HG02763 (cell line): ENCODE measurements at regions not wholly inside any gene's neighbourhood (a gene's known extent, or its start where the extent isn't known, plus 50 kb on each side); places are given as distances from the start of the nearest gene placed in this dataset.

Experiments
- ATAC-seq: cut with Tn5 transposase; IDR thresholded peaks from one replicate; pipeline ENCODE4 v1.9.1; 2021; ENCODE audit warnings: mild to moderate bottlenecking, moderate library complexity; ENCODE audit not compliant: unreplicated experiment

DNA sequence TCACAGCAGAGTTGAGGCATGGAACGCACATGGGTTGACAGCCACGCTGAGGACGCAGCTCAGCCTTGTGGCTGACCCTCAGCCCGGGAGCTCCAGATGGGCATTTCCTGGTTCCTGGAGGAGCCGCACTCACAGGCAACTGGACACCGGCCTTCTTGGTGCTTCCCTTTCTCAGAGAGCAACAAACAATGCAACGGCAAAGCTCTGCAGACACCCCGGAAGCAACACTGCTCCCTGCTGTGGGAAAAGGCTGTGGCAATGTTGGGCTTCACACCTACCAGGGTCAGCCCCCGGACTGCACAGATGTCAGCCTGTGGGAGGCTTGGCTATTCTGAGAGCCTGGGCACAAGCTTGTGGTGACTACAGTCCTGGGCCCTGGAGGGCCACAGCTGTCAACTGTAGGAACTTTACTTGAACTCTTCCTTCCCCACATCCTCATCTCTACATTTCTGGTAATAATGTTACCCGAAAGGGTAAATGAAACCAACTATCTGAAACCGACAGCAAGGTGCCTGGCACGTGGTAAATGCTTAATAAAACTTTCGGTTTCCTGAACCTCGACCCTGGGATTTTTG, 597.5 kb upstream of the MKI67 start:
- no peak for ATAC-seq

DNA sequence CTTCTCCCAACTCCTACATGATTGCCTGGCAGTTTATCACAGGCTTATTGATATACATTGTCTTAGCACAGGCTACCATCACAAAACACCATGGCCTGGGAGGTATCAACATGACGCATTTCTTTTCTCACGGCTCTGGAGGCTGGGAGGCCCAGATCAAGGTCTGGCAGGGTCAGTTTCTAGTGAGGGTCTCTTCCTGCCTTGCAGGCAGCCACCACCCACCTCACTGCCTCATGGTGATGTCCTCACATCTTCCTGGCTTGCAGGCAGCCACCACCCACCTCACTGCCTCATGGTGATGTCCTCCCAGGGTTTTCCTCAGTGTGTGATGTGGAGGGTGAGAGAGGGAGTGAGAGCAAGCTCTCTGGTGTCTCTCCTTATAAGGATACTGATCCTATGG, 599.3 kb upstream of the MKI67 start:
- ATAC-seq = no peak

DNA sequence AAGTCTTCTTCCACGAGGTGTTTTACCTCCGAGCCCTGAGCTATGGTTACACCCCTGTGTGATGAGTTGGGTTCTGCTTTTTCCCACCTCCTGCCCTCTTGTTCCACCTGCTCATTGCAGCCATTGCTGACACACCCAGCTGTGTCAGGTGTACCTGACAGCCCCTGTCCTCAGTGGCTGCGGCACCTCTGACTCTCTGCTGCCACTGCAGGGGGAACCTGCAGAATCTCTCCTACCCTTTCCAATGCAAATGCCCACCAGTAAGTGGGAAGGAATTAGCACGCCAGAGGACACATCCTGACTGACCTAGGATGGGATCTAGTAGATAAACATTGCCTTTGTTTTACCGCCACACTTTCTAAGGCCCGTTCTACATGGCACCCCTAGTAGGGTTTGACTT, 600.9 kb upstream of the MKI67 start:
- ATAC-seq = no peak

DNA sequence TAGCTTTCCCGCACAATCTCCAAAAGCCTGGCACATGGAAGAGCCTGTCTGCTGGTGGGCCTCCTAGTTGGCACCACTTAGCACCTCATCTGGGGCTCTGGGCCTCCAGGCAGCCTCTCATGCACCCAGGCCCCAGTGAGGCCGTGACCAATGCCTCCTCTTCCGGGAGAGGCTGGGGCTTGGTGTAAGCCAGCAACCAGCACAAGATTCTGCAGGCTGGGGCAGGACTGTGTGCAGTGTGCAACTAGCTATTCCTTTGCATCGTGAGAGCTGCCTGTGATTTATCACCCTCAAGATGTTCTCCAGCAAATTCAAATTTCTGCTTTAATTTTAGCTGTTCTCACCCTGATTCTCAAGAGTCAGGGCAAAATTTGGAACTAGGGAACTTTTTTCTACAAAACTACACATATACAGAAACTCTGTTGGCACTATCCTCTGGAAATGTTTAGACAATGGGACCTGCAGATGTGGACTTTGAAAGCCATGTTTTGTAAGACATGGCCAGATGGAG, 603.7 kb upstream of the MKI67 start:
- no peak for ATAC-seq

DNA sequence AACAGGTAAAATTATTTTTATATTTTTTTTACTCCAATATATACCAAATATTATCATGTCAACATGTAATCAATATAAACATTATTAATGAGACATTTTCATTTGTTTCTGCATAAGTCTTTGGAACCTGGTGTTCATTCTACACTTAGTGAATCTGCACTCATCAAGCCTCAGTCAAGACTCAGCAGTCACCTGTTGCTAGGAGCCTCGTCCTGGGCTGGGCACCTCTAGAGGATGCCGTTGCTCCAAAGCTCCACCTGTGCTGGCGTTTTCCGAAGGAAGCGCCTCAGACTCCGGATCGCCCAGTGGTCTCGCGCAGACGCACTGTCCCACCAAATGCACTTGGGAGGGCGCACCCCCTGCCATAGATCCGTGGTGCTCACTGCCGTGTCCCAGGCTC, 604.7 kb upstream of the MKI67 start:
- ATAC-seq = no peak

DNA sequence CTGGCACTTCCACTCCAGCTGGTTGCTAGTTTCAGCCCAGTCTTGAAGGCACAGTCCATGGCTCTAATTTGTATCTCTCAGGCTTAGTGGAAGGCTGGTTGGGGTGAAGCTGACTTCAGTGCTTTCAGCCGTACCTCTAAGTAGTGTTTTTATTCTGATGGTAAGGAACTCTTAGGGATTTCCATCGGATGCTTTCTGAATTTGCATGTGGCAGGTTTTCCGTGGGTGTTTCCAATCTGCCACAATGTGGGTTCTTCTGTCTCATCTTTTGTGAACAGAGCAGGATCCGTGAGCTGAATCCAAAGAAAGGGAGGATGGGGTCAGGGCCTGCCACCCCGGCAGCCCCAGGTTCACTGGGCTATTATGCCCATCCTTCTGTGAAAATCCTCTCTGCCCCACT, 607.9 kb upstream of the MKI67 start:
- ATAC-seq = no peak

DNA sequence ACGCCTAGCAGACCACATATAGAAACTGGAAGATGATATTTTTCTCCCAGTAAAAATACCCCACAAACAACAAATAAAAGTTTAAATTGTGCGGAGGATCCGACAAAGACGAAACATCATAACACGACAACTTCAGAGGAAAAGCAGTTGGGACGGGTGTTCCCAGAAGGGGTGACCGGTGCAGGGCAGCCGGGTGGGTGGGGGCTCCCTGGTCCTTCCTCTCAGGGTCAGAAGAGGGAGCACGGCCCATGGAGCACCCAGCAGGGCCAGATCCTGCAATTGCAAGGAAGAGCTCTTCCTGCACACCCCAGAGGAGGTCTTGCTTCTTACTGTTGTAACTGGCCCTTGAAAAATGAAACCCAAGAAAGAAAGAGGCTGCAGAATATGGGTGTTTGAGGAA, 608.5 kb upstream of the MKI67 start:
- no peak for ATAC-seq

DNA sequence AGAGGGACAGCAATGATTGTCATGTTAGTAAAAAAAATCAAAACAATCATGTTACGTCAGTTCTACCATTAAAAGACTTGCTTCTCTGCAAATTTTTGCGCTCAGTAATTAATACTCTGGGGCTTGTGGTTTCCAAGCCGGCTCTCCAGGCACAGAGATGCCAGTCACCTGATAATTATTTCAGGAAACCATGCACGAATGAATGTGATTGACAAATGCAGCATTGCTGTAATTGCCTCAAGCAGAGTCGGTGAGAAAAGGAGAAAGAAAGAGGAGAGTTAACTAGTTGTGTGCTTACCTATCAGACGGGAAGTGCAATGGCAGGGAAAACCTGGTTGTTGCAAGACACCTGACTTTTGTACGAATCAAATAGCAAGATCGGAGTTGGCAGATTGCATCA, 609.8 kb upstream of the MKI67 start:
- ATAC-seq = no peak

DNA sequence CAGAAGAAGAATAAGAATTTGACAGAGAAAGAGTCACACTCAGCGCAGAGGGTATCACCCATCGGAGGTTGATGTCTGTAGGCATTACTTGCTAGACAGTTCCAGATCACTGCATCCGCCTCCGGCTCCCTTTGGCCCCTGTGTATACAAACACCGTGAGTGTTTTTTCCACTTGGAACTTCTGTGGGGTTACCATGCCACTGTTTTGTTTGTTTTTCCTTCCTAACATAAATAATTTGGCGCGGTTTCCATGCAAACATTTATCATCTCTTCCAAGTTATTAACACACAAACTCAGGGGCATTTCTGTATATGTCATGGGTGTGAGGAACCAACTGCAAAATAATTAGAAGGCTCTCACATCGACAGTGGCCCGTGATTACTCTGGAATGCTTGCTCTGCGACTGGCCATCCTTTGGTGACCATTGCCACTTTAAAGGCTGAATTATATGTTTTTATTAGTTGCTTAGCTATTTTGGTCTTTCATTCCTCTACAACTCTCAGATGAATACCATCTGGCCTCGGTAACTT, 612.2 kb upstream of the MKI67 start:
- ATAC-seq = no peak

DNA sequence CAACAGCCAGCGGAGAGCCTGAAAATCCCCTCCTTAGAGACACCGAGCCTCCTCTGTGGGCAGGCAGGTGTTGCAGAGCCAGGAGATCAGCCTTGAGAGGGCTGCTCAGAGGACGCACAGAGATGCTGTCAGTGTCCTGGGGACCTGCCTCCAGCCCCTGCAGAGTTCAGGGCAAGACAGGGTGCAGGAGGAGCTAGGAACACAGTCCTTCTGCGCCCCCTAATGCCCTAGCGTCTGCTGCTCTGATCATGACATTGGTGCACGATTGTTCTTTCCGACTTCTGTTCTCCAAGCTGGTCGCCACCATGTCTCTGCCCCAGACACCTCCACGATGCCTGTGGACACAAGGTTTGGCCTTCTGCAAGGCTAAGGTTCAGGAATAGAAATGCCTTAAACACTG, 613.7 kb upstream of the MKI67 start:
- ATAC-seq = no peak

DNA sequence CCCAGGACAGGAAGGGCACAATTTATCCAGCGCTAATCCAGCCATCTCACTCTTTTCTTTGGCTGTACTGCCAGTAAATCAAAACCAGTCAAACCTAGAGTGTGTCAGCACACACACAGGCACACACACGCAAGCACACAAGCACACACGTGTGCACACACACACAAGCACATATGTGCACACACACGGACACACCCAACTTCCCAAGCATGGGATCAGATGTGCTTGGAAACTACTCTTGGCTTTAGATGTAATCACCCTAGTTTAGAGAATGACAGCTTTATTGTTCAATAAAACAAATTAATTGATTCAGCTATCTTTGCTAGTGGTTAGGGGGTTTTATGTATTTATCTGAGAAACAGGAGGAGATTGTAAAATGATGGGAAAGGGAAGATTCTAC, 615.0 kb upstream of the MKI67 start:
- ATAC-seq = no peak

DNA sequence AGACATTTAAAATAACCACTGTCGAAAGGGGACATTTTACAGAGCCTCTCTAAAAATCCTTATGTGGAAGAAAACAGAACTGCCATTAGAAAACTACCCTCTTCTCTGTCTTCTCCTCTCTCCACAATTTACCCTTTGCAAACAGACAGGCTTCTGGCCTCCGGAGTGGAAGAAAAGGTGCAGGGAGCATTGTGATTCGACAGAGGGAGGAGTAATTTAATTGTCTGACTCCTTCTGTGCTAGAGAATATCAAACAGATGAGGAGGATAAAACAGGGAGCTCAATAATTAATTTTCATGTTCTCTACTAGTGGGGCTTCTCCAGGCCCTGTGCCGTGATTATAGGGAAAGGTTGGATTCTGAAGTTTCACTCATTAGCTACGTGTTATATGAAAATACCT, 615.5 kb upstream of the MKI67 start:
- no peak for ATAC-seq

DNA sequence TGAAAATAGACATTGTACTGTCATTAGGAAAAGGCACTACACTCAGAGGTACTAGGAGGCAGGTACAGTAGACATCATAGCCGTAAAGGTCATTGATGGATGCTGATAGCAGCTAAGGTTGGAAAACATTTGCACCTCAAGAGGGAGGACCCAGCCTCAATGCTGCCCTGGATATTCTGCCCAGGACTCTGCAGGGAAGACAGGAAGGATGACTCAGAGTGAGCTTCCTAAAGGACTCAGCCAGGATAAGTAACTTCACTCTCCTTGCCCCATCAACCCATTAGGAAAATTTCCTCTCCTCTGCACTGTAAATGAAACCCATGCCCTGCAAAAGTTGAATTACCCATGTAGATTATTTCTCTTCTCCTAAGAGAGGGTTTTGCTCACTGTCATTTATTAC, 617.9 kb upstream of the MKI67 start:
- ATAC-seq = no peak

DNA sequence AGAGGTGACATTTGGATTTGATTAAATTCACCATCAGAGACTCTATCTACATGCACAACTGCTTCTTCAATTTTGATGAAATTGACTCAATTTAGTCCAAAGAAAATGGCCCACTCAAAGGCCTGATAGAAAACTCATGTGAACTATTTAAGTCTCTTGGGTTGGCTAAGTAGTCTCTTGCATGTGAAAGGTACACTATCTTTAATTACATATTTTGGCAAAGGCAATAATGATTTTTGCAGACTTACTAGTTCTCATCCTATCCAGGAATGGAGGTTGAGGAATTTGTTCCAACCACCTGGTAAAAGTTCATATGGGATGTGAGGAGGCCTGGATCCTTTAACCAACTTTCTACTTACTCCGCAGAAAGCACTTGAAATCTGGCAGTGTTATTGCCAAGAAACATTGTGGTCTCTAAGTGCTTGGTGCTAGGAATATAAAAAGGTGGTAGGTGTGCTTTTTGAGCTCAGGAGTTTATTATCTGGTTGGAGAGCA, 618.6 kb upstream of the MKI67 start:
- no peak for ATAC-seq

DNA sequence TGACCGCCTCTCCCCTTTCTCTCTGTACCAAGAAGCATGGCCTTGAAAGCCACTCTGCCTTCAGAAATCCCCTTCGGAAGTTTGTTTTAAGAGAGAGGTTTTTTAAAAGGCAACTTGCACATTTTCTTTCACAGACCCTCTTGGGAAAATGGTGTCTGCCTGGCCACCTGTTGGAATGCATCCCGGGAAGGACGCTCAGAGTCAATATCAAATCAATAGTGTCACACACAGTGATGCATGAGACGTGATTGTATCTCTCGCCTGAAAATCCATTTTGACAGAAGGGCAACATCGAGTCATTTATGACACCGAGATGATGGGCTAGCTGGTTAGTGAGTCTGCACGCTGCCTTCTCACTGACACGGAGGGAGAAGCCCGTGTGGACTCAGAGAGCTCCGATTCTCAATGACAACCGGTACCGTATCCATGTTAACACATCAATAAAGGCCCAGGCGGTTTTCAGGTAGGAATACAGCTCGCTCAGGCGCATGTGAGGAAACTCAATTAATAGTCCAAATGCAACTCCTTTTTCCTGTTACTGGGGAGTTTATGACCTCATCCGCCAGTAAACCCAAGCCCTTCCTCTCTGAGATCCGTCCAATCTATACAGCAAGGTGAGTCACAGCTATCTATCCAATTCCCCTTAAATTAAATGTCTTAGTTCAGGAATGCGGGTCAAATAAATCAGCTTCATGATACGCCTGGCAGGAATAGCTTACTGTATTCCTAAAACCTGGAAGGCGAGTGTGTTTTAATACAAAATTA, 621.5 kb upstream of the MKI67 start:
- no peak for ATAC-seq

DNA sequence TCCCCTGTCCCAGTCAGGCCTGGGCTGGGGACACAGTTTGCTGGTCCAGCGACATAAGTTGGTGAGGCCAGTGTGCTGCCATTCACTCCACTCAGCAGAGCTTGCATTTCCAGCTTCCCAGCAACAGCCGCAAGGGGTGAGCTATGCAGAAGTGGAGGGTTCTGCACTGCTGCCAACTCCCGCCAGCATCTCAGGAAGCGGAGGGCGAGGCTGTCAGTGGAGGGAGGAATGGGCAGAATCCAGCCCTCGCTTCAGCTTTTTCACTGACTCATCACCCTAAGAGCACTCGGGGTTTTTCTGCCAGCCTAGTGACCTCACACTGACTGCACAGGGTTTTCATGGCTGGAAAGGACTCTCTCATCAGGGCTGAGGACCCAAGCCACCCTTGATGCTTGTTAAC, 625.1 kb upstream of the MKI67 start:
- no peak for ATAC-seq

DNA sequence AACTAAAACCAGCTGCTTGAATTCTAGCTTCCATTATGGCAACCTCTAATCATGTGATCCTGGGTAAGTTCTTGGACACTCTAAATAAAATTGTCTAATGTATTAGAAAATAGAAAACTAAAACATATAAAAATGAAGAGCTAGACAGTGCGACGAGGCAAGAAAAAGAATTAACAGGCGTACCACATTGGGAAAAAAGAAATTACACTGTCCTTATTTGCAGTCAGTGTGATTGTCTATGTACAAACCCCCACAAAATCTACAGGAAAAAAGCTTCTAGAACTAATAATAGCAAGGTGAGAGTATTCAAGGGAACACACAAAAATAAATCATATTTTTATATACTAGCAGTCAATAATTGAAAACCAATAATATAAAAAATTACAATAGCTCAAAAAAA, 625.6 kb upstream of the MKI67 start:
- ATAC-seq = no peak

DNA sequence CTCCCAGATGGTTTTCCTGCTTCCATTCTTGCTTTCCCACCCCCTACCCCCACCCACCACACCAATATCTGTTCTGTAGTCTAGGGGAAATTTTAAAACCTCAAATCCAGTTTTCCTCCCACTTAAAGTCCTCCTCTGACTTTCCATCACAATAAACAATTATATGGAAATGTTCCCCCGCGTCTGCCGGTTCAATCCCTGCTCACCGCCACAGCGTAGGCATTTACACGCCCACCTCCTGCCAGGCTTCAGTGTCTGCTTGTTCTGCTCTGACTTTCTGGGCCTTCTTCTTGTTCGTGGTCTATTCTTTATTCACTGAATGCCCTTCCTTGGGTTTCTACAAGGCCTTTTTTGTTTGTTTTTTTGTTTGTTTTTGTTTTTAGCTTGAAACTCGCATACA, 633.0 kb upstream of the MKI67 start:
- ATAC-seq = no peak

DNA sequence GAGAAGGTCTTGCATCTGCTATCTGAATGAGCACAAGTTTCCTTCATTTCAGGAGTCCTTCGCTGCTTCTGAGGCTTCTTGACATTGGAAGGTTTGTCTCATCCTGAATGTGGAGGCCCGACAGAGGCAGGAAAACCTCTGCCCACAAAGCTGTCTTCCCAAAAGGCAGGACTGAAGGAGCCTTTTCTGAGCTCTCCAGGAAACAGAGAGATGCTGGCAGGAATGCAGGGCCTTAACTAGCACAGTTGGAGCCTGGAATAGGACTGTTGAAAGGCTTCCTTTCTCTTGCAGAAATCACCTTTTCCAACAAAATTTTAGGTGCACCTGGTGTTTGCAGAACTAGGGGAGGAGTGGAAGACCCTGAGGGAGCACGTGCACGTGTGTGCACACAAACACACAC, 637.4 kb upstream of the MKI67 start:
- no peak for ATAC-seq

DNA sequence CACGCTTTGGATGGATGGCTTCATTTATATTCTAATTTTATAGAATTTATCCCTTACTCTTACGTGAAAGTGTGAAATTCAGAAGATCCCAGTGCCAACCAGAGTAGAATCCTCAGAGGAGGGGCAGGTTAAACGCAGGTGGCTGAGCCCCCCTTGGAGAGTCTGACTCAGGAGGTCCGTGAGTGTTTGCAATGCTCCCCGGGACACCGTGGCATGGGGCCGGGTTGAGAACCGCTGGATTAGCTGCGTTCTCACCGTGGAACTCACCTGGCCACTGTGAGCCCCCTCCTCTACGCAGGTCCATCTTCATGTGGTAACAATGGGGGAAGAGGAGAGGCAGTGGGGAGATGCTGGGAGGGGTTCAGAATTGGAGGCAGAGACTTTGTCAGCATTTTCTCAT, 638.0 kb upstream of the MKI67 start:
- ATAC-seq = no peak

DNA sequence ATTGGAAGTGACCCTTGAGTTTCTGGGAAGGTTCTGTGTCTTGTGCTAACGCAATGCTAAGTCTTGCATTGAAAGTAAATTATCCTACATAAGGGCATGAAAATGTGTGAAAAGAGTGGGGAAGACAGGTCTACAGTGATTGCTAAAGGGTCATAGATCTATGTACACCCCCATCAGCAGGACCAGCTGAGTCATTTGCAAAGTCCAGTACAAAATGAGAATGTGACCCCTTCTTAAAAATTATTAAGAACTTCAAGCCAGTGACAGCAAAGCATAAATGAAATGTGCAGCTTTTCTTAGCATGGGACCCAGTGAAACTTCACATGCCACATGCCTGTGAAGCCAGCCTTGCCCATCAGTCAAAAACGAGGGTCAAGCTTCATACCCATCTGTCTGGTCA, 640.7 kb upstream of the MKI67 start:
- no peak for ATAC-seq

DNA sequence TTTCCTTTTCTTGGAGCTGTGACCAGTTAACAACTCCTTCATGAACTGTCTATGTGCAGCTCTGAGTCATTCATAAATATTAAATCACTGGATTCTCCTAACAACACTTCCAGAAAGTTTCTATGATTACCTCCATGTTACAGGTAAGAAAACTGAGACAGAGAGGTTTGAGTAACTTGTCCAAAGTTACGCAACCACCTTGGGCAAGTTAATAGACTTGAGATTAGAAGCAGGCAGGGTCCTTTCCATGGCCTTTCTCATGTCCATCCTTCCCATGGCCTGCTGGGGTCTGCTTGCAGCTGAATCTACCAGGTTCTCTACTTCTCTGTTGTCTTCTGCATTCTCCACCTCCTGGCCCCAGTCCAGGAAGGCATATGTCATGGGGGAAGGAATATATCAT, 648.8 kb upstream of the MKI67 start:
- no peak for ATAC-seq
